PC-9 (cell line): ENCODE measurements at regions not wholly inside any gene's neighbourhood (a gene's known extent, or its start where the extent isn't known, plus 50 kb on each side); places are given as distances from the start of the nearest gene placed in this dataset.

Experiments
- EZH2 ChIP-seq: fragments of 200-600 bp; sonication (generic); IDR thresholded peaks from 2 replicates; pipeline ENCODE4 v1.8.0; 2017; ENCODE audit warnings: antibody characterized with exemption, low read depth
- TF ChIP-seq, protein P1 (sequence below): fragments of 200-600 bp; sonication (generic); conservative IDR thresholded peaks from 2 replicates; pipeline ENCODE4 v1.6.1; 2017; ENCODE audit warnings: mixed run types, antibody characterized with exemption, mild to moderate bottlenecking, moderate library complexity

DNA sequence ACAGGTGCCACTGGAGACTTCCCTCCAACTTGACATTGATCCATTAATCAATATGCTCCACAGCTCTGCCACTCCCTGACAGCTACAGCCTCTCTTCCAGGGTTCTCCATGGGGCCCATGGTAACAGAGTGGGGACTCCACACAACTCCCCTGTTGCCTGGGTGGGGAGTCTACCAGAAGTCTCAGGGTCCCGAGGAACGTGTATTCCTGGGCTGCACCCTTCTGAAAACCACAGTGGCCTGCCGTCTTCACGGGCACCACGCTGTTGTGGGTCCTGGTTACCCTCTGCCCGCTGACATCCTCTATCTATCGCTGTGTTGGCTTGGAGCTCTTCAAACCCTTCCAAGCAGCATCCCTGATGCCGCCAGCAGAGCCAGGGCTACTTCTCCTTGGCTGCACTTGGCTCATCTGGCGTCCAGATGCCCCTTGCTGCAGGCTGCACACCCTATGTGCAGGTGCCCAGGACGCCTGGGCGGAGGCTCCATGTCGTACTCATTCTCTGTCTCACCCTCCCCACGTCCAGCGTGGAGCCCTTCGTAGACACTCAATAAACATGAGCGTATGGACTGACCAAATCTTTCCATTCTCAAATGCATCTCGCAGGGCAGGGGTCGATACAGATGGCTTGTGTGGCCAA is 1341.8 kb downstream of the TBC1D22A start:
- TF ChIP-seq, protein P1, sequence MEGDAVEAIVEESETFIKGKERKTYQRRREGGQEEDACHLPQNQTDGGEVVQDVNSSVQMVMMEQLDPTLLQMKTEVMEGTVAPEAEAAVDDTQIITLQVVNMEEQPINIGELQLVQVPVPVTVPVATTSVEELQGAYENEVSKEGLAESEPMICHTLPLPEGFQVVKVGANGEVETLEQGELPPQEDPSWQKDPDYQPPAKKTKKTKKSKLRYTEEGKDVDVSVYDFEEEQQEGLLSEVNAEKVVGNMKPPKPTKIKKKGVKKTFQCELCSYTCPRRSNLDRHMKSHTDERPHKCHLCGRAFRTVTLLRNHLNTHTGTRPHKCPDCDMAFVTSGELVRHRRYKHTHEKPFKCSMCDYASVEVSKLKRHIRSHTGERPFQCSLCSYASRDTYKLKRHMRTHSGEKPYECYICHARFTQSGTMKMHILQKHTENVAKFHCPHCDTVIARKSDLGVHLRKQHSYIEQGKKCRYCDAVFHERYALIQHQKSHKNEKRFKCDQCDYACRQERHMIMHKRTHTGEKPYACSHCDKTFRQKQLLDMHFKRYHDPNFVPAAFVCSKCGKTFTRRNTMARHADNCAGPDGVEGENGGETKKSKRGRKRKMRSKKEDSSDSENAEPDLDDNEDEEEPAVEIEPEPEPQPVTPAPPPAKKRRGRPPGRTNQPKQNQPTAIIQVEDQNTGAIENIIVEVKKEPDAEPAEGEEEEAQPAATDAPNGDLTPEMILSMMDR, result no peak
- TF ChIP-seq EZH2, result no peak
